ENCODE measurements at regions not wholly inside any gene's neighbourhood (a gene's known extent, or its start where the extent isn't known, plus 50 kb on each side); places are given as distances from the start of the nearest gene placed in this dataset.

DNA sequence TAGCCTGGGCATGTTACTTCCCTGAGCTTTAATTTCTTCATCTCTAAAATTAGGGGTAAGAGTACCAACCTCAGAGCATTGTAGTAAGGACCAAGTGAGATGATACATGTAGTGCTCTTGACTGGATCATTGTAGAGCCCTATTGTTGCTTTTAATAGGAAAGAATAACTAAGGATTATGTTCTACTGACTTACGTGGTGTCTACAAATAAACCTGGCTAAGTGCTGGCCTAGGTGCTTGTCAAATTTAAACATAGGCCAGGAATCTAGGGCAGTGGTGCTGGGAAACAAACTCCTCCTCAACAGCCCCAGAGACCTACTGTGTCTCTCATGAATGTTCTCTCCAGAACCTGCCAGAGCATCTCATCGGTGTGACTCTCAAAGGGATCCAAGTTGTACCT, 69.4 kb downstream of the ABCC12 start:
- Mint-ChIP-seq H3K27me3 (ENCODE audit: low read depth) (peaks cover 3% of the 10 kb centered on the region), H3K4me1 (ENCODE audit: low read depth) (peaks cover 32% of the 10 kb centered on the region), H3K36me3 (ENCODE audit: low read depth) (peaks cover 2% of the 10 kb centered on the region), H3K9me3 (ENCODE audit: low read depth) (no peaks in the 10 kb centered on the region), H3K4me3 (ENCODE audit: unreplicated experiment) (no peak overlapping the region), H3K27ac (ENCODE audit: unreplicated experiment) (no peak overlapping the region)
- TF ChIP-seq, protein P1, sequence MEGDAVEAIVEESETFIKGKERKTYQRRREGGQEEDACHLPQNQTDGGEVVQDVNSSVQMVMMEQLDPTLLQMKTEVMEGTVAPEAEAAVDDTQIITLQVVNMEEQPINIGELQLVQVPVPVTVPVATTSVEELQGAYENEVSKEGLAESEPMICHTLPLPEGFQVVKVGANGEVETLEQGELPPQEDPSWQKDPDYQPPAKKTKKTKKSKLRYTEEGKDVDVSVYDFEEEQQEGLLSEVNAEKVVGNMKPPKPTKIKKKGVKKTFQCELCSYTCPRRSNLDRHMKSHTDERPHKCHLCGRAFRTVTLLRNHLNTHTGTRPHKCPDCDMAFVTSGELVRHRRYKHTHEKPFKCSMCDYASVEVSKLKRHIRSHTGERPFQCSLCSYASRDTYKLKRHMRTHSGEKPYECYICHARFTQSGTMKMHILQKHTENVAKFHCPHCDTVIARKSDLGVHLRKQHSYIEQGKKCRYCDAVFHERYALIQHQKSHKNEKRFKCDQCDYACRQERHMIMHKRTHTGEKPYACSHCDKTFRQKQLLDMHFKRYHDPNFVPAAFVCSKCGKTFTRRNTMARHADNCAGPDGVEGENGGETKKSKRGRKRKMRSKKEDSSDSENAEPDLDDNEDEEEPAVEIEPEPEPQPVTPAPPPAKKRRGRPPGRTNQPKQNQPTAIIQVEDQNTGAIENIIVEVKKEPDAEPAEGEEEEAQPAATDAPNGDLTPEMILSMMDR (IDR thresholded peaks at IDR 0.05), result no peak
- no peak for DNase-seq (ENCODE audit: low spot score)

DNA sequence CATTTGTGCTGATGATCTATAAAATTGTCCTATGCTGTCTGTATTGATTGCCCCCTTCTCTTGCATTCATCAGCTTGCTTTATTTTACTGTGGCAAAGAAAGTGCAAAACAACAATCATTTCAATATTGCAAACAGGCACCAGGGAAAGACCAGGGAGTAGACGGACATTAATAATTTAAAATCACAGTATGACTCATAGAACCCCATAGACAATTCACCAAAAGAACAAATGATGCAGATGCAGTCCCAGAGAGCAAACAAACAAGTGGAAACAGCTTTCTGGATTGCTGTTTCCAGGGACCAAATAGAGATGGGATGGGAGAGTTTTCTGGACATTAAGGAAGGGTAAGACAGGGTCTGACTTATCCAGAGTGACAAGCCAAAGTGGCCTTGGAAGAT, 70.1 kb downstream of the ABCC12 start:
- Mint-ChIP-seq H3K9me3 (ENCODE audit: low read depth) (no peaks in the 10 kb centered on the region), H3K36me3 (ENCODE audit: low read depth) (peaks cover 2% of the 10 kb centered on the region), H3K27me3 (ENCODE audit: low read depth) (peaks cover 1% of the 10 kb centered on the region), H3K4me3 (ENCODE audit: unreplicated experiment) (no peak overlapping the region), H3K27ac (ENCODE audit: unreplicated experiment) (no peak overlapping the region), H3K4me1 (ENCODE audit: low read depth) (peaks cover 37% of the 10 kb centered on the region)
- TF ChIP-seq, protein P1 (IDR thresholded peaks at IDR 0.05), result no peak
- no peak for DNase-seq (ENCODE audit: low spot score)

DNA sequence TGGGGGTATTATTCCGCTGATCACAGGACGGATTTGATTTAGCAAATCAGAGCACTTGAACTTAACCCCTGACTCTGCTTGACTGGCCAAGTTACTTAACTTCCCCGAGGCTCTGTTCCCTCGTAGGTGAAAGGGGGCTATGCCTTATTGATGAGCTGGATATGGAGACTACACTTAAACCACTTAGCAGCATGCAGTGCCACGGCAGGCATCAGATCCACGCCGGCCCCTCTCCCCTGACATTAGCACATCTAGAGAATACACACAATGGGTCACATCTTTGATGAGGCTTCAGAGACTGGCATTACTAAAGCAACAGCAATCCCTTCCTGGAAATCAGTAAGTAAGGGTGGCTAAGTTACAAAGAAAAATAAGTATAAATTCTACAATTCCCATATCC, 71.0 kb downstream of the ABCC12 start:
- H3K4me3 Mint-ChIP-seq (ENCODE audit: unreplicated experiment), result no peak overlapping the region
- peaks cover 37% of the 10 kb centered on the region for H3K4me1 Mint-ChIP-seq (ENCODE audit: low read depth)
- DNase-seq (ENCODE audit: low spot score), result no peak
- no peak overlapping the region for H3K27ac Mint-ChIP-seq (ENCODE audit: unreplicated experiment)
- H3K36me3 Mint-ChIP-seq (ENCODE audit: low read depth), result peaks cover 2% of the 10 kb centered on the region
- TF ChIP-seq, protein P1 (IDR thresholded peaks at IDR 0.05), result no peak
- H3K27me3 Mint-ChIP-seq (ENCODE audit: low read depth), result peaks cover 1% of the 10 kb centered on the region
- H3K9me3 Mint-ChIP-seq (ENCODE audit: low read depth), result no peaks in the 10 kb centered on the region

DNA sequence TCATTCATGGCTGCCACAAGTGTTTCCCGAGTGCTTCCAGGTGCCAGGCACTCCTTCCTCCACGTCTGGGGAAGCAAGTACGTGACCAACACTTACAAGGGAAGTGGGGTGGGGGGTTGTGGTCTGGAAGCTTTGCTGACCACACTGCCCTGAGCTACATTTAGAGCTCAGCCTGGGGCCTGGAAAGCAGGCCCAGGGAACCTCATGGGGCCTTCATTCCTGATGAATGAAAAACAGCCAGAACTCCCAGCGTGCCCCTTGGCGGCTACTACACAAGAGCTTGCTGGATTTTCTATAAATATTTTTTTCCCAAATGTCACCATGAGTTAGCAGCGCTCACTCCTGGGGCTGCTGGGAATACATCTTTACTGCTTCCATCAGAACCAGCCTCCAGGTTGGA, 73.3 kb downstream of the ABCC12 start:
- H3K27ac Mint-ChIP-seq (ENCODE audit: unreplicated experiment), result peak overlapping the region; percentile 76
- no peak for DNase-seq (ENCODE audit: low spot score)
- no peaks in the 10 kb centered on the region for H3K9me3 Mint-ChIP-seq (ENCODE audit: low read depth)

DNA sequence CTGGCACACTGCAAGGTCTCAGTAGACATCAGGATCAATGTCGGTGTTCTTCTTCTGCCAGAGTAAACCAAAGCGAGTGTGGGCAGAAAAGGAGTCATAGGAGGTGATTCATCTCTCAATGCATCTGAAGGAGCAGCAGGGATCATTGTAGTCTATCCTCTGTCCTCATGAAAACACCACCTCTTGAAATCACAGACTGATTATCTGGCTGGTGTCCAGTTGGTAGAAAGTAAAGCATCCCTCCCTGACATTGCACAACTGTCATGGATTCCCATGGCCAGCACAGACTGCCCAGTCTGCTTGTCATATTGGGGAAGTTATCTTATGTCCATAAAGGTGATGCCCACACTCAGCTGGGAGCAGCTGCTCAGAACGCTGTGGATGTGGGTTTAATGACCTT, 74.1 kb downstream of the ABCC12 start:
- Mint-ChIP-seq H3K4me1 (ENCODE audit: low read depth) (peaks cover 26% of the 10 kb centered on the region), H3K4me3 (ENCODE audit: unreplicated experiment) (no peak overlapping the region)

More for the DNA sequence above, 73.3 kb downstream of the ABCC12 start:
- Mint-ChIP-seq H3K4me1 (ENCODE audit: low read depth) (peaks cover 29% of the 10 kb centered on the region), H3K36me3 (ENCODE audit: low read depth) (peaks cover 2% of the 10 kb centered on the region), H3K4me3 (ENCODE audit: unreplicated experiment) (no peak overlapping the region), H3K27me3 (ENCODE audit: low read depth) (peaks cover 1% of the 10 kb centered on the region)
- TF ChIP-seq, protein P1 (IDR thresholded peaks at IDR 0.05), result no peak

More for the DNA sequence above, 74.1 kb downstream of the ABCC12 start:
- no peak for DNase-seq (ENCODE audit: low spot score)
- Mint-ChIP-seq H3K9me3 (ENCODE audit: low read depth) (no peaks in the 10 kb centered on the region), H3K27ac (ENCODE audit: unreplicated experiment) (peak overlapping the region; percentile 80), H3K27me3 (ENCODE audit: low read depth) (peaks cover 1% of the 10 kb centered on the region), H3K36me3 (ENCODE audit: low read depth) (peaks cover 2% of the 10 kb centered on the region)
- TF ChIP-seq, protein P1 (IDR thresholded peaks at IDR 0.05), result no peak
